IMR-90 (cell line): ENCODE measurements at regions not wholly inside any gene's neighbourhood (a gene's known extent, or its start where the extent isn't known, plus 50 kb on each side); places are given as distances from the start of the nearest gene placed in this dataset.

Experiments
- ATAC-seq: fragments of 200-7000 bp; cut with Tn5 transposase; 2 replicates; pipeline ENCODE4 v1.9.1; 2020; ENCODE audit warnings: low read depth, mild to moderate bottlenecking, moderate library complexity
- BruUV-seq: library from RNA; stranded (reverse); fragments of 400-500 nt; replicated peaks from 2 replicates; lab custom pipeline; 2021; lab: Mats Ljungman, UMichigan
- CTCF ChIA-PET: fragments of 300-600 bp; formaldehyde crosslinking; extraction: SDS; loops from one replicate; lab custom pipeline; 2021; ENCODE audit warnings: antibody characterized with exemption; lab: Yijun Ruan, JAX
- POLR2A ChIA-PET: fragments of 300-600 bp; sonication (Branson Sonifier 250); formaldehyde crosslinking; loops from one replicate; lab custom pipeline; 2022; ENCODE audit warnings: antibody characterized with exemption; ENCODE audit not compliant: unreplicated experiment; lab: Charles Lee
- DNase-seq: peaks from one replicate; pipeline ENCODE4 v3.0.0; 2013
- H2AFZ ChIP-seq: replicated peaks from 2 replicates; pipeline ENCODE3; 2013; ENCODE audit warnings: low read length, mild to moderate bottlenecking; ENCODE audit not compliant: poor library complexity
- H2AK5ac ChIP-seq: 2 replicates; pipeline ENCODE4 v1.6.1; 2013; ENCODE audit warnings: low read depth, low read length, inconsistent platforms
- H2AK9ac ChIP-seq: replicated peaks from 2 replicates; pipeline ENCODE3; 2013; ENCODE audit warnings: mild to moderate bottlenecking, low read depth, low read length, moderate library complexity; ENCODE audit not compliant: poor library complexity
- H2BK120ac ChIP-seq: 2 replicates; pipeline ENCODE4 v1.6.1; 2013; ENCODE audit warnings: low read depth, low read length, inconsistent platforms
- H2BK15ac ChIP-seq: 3 replicates; pipeline ENCODE4 v1.6.1; 2013; ENCODE audit warnings: low read depth, low read length, inconsistent platforms
- H2BK20ac ChIP-seq: 2 replicates; pipeline ENCODE4 v1.6.1; 2013; ENCODE audit warnings: low read depth, mild to moderate bottlenecking, inconsistent platforms, low read length, moderate library complexity
- H2BK5ac ChIP-seq: 2 replicates; pipeline ENCODE4 v1.6.1; 2013; ENCODE audit warnings: mild to moderate bottlenecking, low read depth, low read length, inconsistent platforms; ENCODE audit not compliant: poor library complexity, severe bottlenecking
- H3K14ac ChIP-seq: replicated peaks from 2 replicates; pipeline ENCODE4 v1.6.1; 2013; ENCODE audit warnings: low read depth, low read length, inconsistent platforms
- H3K18ac ChIP-seq: 2 replicates; pipeline ENCODE4 v1.6.1; 2013; ENCODE audit warnings: low read depth, low read length, control low read depth
- H3K23ac ChIP-seq: 2 replicates; pipeline ENCODE4 v1.6.1; 2013; ENCODE audit warnings: low read depth, low read length, inconsistent platforms
- H3K27ac ChIP-seq: 2 replicates; pipeline ENCODE4 v1.5.1; 2013; ENCODE audit warnings: mild to moderate bottlenecking, control low read depth, low read length; ENCODE audit not compliant: insufficient read depth
- H3K27me3 ChIP-seq: 2 replicates; pipeline ENCODE4 v1.6.1; 2013; ENCODE audit warnings: low read length; ENCODE audit not compliant: control insufficient read depth, insufficient read depth
- H3K36me3 ChIP-seq: 2 replicates; pipeline ENCODE4 v1.6.1; 2013; ENCODE audit warnings: low read length, mixed read lengths; ENCODE audit not compliant: control insufficient read depth, insufficient read depth
- H3K4ac ChIP-seq: 2 replicates; pipeline ENCODE4 v1.6.1; 2013; ENCODE audit warnings: low read depth, low read length, inconsistent platforms
- H3K4me1 ChIP-seq: 2 replicates; pipeline ENCODE4 v1.6.1; 2013; ENCODE audit warnings: low read length, mixed read lengths; ENCODE audit not compliant: control insufficient read depth, insufficient read depth
- H3K4me2 ChIP-seq: 2 replicates; pipeline ENCODE4 v1.6.1; 2013; ENCODE audit warnings: low read depth, mild to moderate bottlenecking, control low read depth, low read length, moderate library complexity
- H3K4me3 ChIP-seq: 2 replicates; pipeline ENCODE4 v1.5.1; 2013; ENCODE audit warnings: low read depth, mild to moderate bottlenecking, control low read depth, low read length, moderate library complexity; ENCODE audit not compliant: insufficient read depth
- H3K56ac ChIP-seq: 2 replicates; pipeline ENCODE4 v1.6.1; 2013; ENCODE audit warnings: low read length, inconsistent platforms; ENCODE audit not compliant: insufficient read depth; ENCODE audit errors: extremely low read depth
- H3K79me1 ChIP-seq, 2 experiments: 2 replicates each; pipeline ENCODE4 v1.6.1; 2013; ENCODE audit warnings: low read length in 2 of 2, inconsistent platforms in 1 of 2, low read depth in 1 of 2
- H3K9ac ChIP-seq: 2 replicates; pipeline ENCODE4 v1.6.1; 2013; ENCODE audit warnings: low read depth, low read length, control low read depth
- H3K9me1 ChIP-seq: 2 replicates; pipeline ENCODE4 v1.6.1; 2013; ENCODE audit warnings: low read length, inconsistent platforms; ENCODE audit not compliant: insufficient read depth
- H3K9me3 ChIP-seq: 2 replicates; pipeline ENCODE4 v1.6.1; 2013; ENCODE audit warnings: low read length; ENCODE audit not compliant: control insufficient read depth, insufficient read depth
- H4K20me1 ChIP-seq: 2 replicates; pipeline ENCODE4 v1.6.1; 2013; ENCODE audit warnings: low read length, inconsistent platforms; ENCODE audit not compliant: insufficient read depth
- H4K5ac ChIP-seq: 2 replicates; pipeline ENCODE4 v1.6.1; 2013; ENCODE audit warnings: mild to moderate bottlenecking, low read depth, low read length, control low read depth
- H4K8ac ChIP-seq, 2 experiments: 2 replicates each; pipeline ENCODE4 v1.6.1; 2013; ENCODE audit warnings: low read depth in 2 of 2, low read length in 2 of 2, control low read depth in 1 of 2, inconsistent platforms in 1 of 2
- H4K91ac ChIP-seq: 2 replicates; pipeline ENCODE4 v1.6.1; 2013; ENCODE audit warnings: low read depth, low read length, inconsistent platforms; ENCODE audit not compliant: insufficient read depth
- BHLHE40 ChIP-seq: fragments of 150-350 bp; IDR thresholded peaks from 2 replicates; pipeline ENCODE4 v1.6.1; 2016; ENCODE audit warnings: mild to moderate bottlenecking, low read depth, low read length
- CEBPB ChIP-seq: IDR thresholded peaks from 2 replicates; pipeline ENCODE4 v1.6.1; 2012; ENCODE audit warnings: low read depth, low read length, improper control_type of control experiment
- CHD1 ChIP-seq: IDR thresholded peaks from 2 replicates; pipeline ENCODE4 v1.6.1; 2012; ENCODE audit warnings: low read depth, low read length, improper control_type of control experiment
- CTCF ChIP-seq: conservative IDR thresholded peaks from 2 replicates; pipeline ENCODE4 v1.5.1; 2012; ENCODE audit warnings: mild to moderate bottlenecking, low read depth, low read length, improper control_type of control experiment
- ELK1 ChIP-seq: fragments of 150-350 bp; IDR thresholded peaks from 2 replicates; pipeline ENCODE4 v1.6.1; 2016; ENCODE audit warnings: low read depth, mild to moderate bottlenecking, low read length, moderate library complexity, borderline replicate concordance
- FOS ChIP-seq: fragments of 150-350 bp; IDR thresholded peaks from 2 replicates; pipeline ENCODE4 v1.6.1; 2016; ENCODE audit warnings: low read depth, low read length
- MAFK ChIP-seq: IDR thresholded peaks from 2 replicates; pipeline ENCODE4 v1.6.1; 2012; ENCODE audit warnings: low read depth, low read length, improper control_type of control experiment
- MAZ ChIP-seq: IDR thresholded peaks from 2 replicates; pipeline ENCODE4 v1.6.1; 2012; ENCODE audit warnings: low read depth, mild to moderate bottlenecking, low read length, improper control_type of control experiment, moderate library complexity, borderline replicate concordance
- MXI1 ChIP-seq: IDR thresholded peaks from 2 replicates; pipeline ENCODE4 v1.6.1; 2012; ENCODE audit warnings: low read depth, mild to moderate bottlenecking, low read length, moderate library complexity, borderline replicate concordance
- NFE2L2 ChIP-seq: fragments of 150-350 bp; IDR thresholded peaks from 2 replicates; pipeline ENCODE4 v1.6.1; 2016; ENCODE audit warnings: low read depth, mild to moderate bottlenecking, low read length
- POLR2A ChIP-seq: IDR thresholded peaks from 2 replicates; pipeline ENCODE4 v1.6.1; 2012; ENCODE audit warnings: mild to moderate bottlenecking, low read depth, low read length
- RAD21 ChIP-seq: IDR thresholded peaks from 2 replicates; pipeline ENCODE4 v1.6.1; 2012; ENCODE audit warnings: low read length, improper control_type of control experiment
- RCOR1 ChIP-seq: IDR thresholded peaks from 2 replicates; pipeline ENCODE4 v1.6.1; 2012; ENCODE audit warnings: mild to moderate bottlenecking, low read length, improper control_type of control experiment; ENCODE audit not compliant: insufficient replicate concordance
- USF2 ChIP-seq: fragments of 150-350 bp; IDR thresholded peaks from 2 replicates; pipeline ENCODE4 v1.6.1; 2017; ENCODE audit warnings: mild to moderate bottlenecking, antibody characterized with exemption, low read length, low read depth
- dilution Hi-C: fragments of 300-500 bp; cut with HindIII; formaldehyde crosslinking; loops from one replicate; pipeline ENCODE4 v1.14.3; 2018; ENCODE audit warnings: low sequenced_read_pairs; ENCODE audit not compliant: unreplicated experiment
- in situ Hi-C: fragments of 300-500 bp; cut with MboI; formaldehyde crosslinking; loops from 3 replicates; pipeline ENCODE4 v1.14.3; 2019; ENCODE audit warnings: low sequenced_read_pairs, inconsistent platforms, mixed read lengths
- intact Hi-C: fragments of 100-400 bp; cut with micrococcal nuclease; formaldehyde crosslinking; loops from 2 replicates; pipeline ENCODE4 v1.10.0; 2022

- Histone ChIP-seq H2BK5ac (no peak overlapping the region), H3K9me3 (no peaks in the 10 kb centered on the region), H4K91ac (no peak overlapping the region), H3K4me3 (no peak overlapping the region), H2BK15ac (no peak overlapping the region), H3K4me2 (no peak overlapping the region), H2BK120ac (no peak overlapping the region), H4K20me1 (no peaks in the 10 kb centered on the region), H2AFZ (no peak overlapping the region), H3K4me1 (peaks cover 2% of the 10 kb centered on the region; the same call in 1 of the 2 replicates), H2AK9ac (no peak overlapping the region), H3K18ac (no peak overlapping the region), H3K27me3 (no peaks in the 10 kb centered on the region), H3K23ac (no peak overlapping the region), H3K79me1 (no peaks in the 10 kb centered on the region), H3K27ac (no peak overlapping the region), H3K9ac (no peak overlapping the region), H4K8ac (no peak overlapping the region), H2BK20ac (no peak overlapping the region), H3K36me3 (no peaks in the 10 kb centered on the region), H2AK5ac (no peak overlapping the region), H3K4ac (no peak overlapping the region), H3K9me1 (no peaks in the 10 kb centered on the region), H4K5ac (no peak overlapping the region), H3K56ac (no peak overlapping the region), H3K14ac (no peak overlapping the region)
- TF ChIP-seq RCOR1 = no peak
- TF ChIP-seq ELK1 = no peak
- no peak for TF ChIP-seq CTCF
- TF ChIP-seq BHLHE40 = no peak
- no peak for TF ChIP-seq RAD21
- TF ChIP-seq USF2 = no peak
- TF ChIP-seq MAFK = no peak
- TF ChIP-seq CHD1 = no peak
- TF ChIP-seq POLR2A = no peak
- no peak for TF ChIP-seq MAZ
- TF ChIP-seq MXI1 = no peak
- TF ChIP-seq NFE2L2 = no peak
- TF ChIP-seq CEBPB = no peak
- TF ChIP-seq FOS = no peak
- ChIA-PET POLR2A (no interaction called here), CTCF (interaction anchor here (0.7 kb wide), 1 partner anchor 73 kb away, joined by 3 read pairs; no protein-coding TSS in a partner anchor)
- DNase-seq = no peak
- intact Hi-C loops = loop anchor here (5.0 kb wide), 1 partner anchor 48 kb away; no protein-coding TSS in a partner anchor
- no TSS peak for BruUV-seq
- dilution Hi-C loops = no loop called here
- in situ Hi-C loops = no loop called here
- ATAC-seq = no peak
Observed at GRCh38 chr11:26830757-26831156, 108.9 kb upstream of the SLC5A12 start.
